Liver (tissue), 8 donors: ENCODE measurements at regions not wholly inside any gene's neighbourhood (a gene's known extent, or its start where the extent isn't known, plus 50 kb on each side); places are given as distances from the start of the nearest gene placed in this dataset.

Experiments used
- DNase-seq: peaks from one replicate; pipeline ENCODE4 v3.0.0-alpha.2; 2017; ENCODE audit warnings: low spot score
- H3K27ac ChIP-seq, 2 donors: one replicate each; pipeline ENCODE4 v1.7.0; 2013; ENCODE audit warnings: inconsistent platforms in 2 of 2, low read length in 2 of 2, control low read depth in 1 of 2, low read depth in 1 of 2, mild to moderate bottlenecking in 1 of 2
- H3K27me3 ChIP-seq, 4 donors: one replicate each; pipeline versions ENCODE4 v1.6.1 to v1.7.0; 2013; ENCODE audit warnings: low read length in 3 of 4, inconsistent platforms in 1 of 4, mild to moderate bottlenecking in 1 of 4, moderate library complexity in 1 of 4; ENCODE audit not compliant: control insufficient read depth in 4 of 4, insufficient read depth in 4 of 4
- H3K36me3 ChIP-seq, 4 donors: one replicate each; pipeline versions ENCODE4 v1.6.1 to v1.7.0; 2013; ENCODE audit warnings: low read length in 3 of 4, mild to moderate bottlenecking in 3 of 4, low read depth in 1 of 4, moderate library complexity in 1 of 4; ENCODE audit not compliant: control insufficient read depth in 4 of 4, insufficient read depth in 3 of 4
- H3K4me1 ChIP-seq, 4 donors: one replicate each; pipeline versions ENCODE4 v1.6.1 to v1.7.0; 2013; ENCODE audit warnings: low read length in 3 of 4, mild to moderate bottlenecking in 3 of 4, moderate library complexity in 1 of 4; ENCODE audit not compliant: control insufficient read depth in 4 of 4, insufficient read depth in 4 of 4
- H3K4me3 ChIP-seq, 3 donors: one replicate each; pipeline versions ENCODE4 v1.6.1 to v1.7.0; 2013; ENCODE audit warnings: low read length in 3 of 3, control low read depth in 1 of 3, low read depth in 1 of 3, mild to moderate bottlenecking in 1 of 3
- H3K9ac ChIP-seq, 2 donors: one replicate each; pipeline ENCODE4 v1.7.0; 2013; ENCODE audit warnings: low read length in 2 of 2, mild to moderate bottlenecking in 2 of 2, moderate library complexity in 2 of 2, control low read depth in 1 of 2, low read depth in 1 of 2
- H3K9me3 ChIP-seq, 4 donors: one replicate each; pipeline versions ENCODE4 v1.6.1 to v1.7.0; 2013; ENCODE audit warnings: low read length in 3 of 4; ENCODE audit not compliant: control insufficient read depth in 4 of 4
- FOXA1 ChIP-seq: IDR thresholded peaks from 2 replicates; pipeline ENCODE4 v1.6.1; 2016; ENCODE audit warnings: antibody characterized with exemption
- HNF4A ChIP-seq, 2 donors: conservative IDR thresholded peaks; 2 replicates each; pipeline ENCODE4 v1.6.1; 2016; ENCODE audit warnings: antibody characterized with exemption in 2 of 2, mild to moderate bottlenecking in 2 of 2
- RXRA ChIP-seq, 2 donors: IDR thresholded peaks; 2 replicates each; pipeline ENCODE4 v1.6.1; 2017 to 2018; ENCODE audit warnings: antibody characterized with exemption in 2 of 2, mild to moderate bottlenecking in 1 of 2
- SP1 ChIP-seq: IDR thresholded peaks from 2 replicates; pipeline ENCODE4 v1.6.1; 2018; ENCODE audit warnings: antibody characterized with exemption, mild to moderate bottlenecking
- TAF1 ChIP-seq: conservative IDR thresholded peaks from 2 replicates; pipeline ENCODE4 v1.6.1; 2016; ENCODE audit warnings: antibody characterized with exemption, mild to moderate bottlenecking
- WGBS: extraction: QIAGEN DNeasy Blood & Tissue Kit; methylation state at CpG from one replicate; pipeline ENCODE4 v1.1.7; 2013; 5-methylcytosine and 5-hydroxymethylcytosine counted together
- TF ChIP-seq, protein P1 (sequence below): fragments of 150-350 bp; IDR thresholded peaks from 2 replicates; pipeline ENCODE4 v1.5.1; 2017; ENCODE audit warnings: improper control_type of control experiment, low read depth, low read length; ENCODE audit not compliant: missing input control
- TF ChIP-seq, protein P2 (sequence below): IDR thresholded peaks from 2 replicates; pipeline ENCODE4 v1.6.1; 2016; ENCODE audit warnings: antibody characterized with exemption
- TF ChIP-seq, protein P3 (sequence below): IDR thresholded peaks from 2 replicates; pipeline ENCODE4 v1.6.1; 2016; ENCODE audit warnings: antibody characterized with exemption
- donor health status: healthy.
- donor health status: healthy.
- donor health status: healthy.
- donor health status: healthy.
- donor health status: healthy.

DNA sequence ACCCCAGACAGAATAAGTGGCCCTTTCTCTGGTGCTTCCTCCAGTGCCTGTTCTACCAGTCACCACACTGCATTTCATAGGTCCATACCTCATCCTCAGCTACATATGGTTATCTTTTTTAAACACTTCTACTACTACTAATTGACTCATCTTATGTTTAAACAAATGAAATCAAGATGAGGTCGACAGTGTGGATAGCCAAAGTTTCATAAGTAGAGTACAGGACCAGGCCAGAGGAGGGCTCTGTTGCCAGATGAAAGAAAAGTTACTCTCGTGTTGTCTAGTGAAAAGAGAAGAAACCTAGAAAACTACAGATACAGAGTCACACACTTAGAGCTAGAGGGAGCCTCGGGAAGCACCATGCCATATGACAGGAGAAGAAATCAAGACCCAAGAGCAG lies 296.1 kb downstream of the VPS13C start (continued):
- TF ChIP-seq, protein P1, sequence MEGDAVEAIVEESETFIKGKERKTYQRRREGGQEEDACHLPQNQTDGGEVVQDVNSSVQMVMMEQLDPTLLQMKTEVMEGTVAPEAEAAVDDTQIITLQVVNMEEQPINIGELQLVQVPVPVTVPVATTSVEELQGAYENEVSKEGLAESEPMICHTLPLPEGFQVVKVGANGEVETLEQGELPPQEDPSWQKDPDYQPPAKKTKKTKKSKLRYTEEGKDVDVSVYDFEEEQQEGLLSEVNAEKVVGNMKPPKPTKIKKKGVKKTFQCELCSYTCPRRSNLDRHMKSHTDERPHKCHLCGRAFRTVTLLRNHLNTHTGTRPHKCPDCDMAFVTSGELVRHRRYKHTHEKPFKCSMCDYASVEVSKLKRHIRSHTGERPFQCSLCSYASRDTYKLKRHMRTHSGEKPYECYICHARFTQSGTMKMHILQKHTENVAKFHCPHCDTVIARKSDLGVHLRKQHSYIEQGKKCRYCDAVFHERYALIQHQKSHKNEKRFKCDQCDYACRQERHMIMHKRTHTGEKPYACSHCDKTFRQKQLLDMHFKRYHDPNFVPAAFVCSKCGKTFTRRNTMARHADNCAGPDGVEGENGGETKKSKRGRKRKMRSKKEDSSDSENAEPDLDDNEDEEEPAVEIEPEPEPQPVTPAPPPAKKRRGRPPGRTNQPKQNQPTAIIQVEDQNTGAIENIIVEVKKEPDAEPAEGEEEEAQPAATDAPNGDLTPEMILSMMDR: no peak
- no peak for TF ChIP-seq FOXA1

DNA sequence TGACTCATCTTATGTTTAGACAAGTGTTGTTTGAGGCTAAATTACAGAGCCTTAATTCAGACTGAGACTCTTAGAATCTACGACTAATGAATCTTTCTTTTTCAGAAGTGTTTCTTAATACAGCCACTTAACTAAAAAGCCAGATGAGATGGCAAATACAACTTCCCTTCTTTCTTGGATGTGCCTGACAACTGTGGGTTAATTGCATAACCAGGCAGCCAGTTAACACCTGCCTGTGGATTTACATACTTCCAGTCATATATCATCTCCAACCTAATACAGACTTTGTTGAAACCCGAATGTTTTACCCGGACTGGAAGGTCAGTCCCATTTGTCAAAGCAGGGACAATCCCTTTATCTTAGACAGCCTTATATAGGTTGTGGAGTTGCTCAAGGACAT lies 297.6 kb downstream of the VPS13C start:
- Histone ChIP-seq H3K27ac (no peak overlapping the region), H3K27me3 (no peaks in the 10 kb centered on the region), H3K4me1 (no peaks in the 10 kb centered on the region), H3K4me3 (no peak overlapping the region), H3K36me3 (no peaks in the 10 kb centered on the region), H3K9ac (no peak overlapping the region), H3K9me3 (no peaks in the 10 kb centered on the region)
- TF ChIP-seq, protein P2, sequence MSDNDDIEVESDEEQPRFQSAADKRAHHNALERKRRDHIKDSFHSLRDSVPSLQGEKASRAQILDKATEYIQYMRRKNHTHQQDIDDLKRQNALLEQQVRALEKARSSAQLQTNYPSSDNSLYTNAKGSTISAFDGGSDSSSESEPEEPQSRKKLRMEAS: no peak
- no peak for TF ChIP-seq RXRA (IDR thresholded peaks at IDR 0.05)
- no peak for DNase-seq
- 67% methylated on average over 3 of the region's 3 CpGs for WGBS

DNA sequence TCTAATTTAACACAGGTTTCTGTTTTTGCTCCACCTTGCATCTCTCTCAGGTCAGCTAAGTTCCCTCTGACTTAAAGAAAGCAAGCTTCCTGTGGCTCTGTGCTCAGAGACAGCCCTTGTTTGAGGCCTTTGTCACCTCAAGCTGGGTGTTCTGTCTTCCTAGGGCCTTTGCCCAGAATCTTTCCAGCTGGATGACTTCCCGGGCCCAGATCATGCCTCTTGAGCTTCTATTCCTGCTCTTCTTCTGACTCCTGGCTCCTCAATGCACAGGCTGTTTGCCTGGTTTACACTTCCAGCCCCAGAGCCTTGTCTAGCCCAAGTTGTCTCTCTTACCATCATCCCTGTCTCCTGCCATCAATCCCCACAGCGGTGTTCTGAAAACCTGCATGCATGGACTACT lies 300.6 kb downstream of the VPS13C start:
- H3K27ac ChIP-seq: no peak overlapping the region

DNA sequence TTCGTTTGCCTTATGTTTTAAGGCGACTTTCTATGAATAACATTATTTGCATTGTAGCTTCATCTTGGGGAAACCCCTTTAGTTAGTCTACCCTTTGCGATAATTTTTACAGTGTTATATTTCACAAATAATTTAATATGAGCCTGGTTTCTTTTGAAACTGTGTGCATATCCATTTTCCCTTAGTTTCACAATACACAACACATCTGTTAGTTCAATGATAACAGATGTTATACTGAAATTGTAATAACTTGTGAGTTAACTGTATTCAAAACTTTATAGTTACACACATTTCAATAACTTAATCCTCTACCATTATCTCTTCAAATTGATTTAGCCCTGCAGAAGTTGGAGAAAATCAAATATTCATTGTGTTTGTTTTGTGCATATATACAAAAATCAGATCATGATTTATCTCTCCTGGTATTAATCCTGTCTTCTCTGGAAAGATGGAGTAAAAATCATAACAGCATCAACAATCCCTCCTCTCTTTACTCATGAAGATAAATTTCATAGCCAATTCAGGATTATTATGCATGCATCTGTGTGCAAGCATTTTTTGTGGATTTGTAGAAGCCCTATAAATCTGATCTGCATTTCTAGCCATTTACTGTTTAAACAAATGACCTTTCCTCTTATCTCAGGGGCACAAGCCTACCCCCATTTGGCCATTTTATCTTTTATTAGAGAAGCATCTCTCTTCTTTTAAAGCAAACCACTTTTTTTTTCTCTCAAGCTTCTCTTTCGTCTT lies 304.0 kb downstream of the VPS13C start:
- 87% methylated on average over 4 of the region's 4 CpGs for WGBS
- Histone ChIP-seq H3K9me3 (no peaks in the 10 kb centered on the region), H3K4me3 (no peak overlapping the region), H3K9ac (no peak overlapping the region), H3K4me1 (no peaks in the 10 kb centered on the region), H3K27me3 (no peaks in the 10 kb centered on the region), H3K36me3 (no peaks in the 10 kb centered on the region), H3K27ac (no peak overlapping the region)
- TF ChIP-seq TAF1 (no peak), RXRA (IDR thresholded peaks at IDR 0.05) (no peak), SP1 (no peak)
- TF ChIP-seq, protein P1: no peak
- TF ChIP-seq, protein P3, sequence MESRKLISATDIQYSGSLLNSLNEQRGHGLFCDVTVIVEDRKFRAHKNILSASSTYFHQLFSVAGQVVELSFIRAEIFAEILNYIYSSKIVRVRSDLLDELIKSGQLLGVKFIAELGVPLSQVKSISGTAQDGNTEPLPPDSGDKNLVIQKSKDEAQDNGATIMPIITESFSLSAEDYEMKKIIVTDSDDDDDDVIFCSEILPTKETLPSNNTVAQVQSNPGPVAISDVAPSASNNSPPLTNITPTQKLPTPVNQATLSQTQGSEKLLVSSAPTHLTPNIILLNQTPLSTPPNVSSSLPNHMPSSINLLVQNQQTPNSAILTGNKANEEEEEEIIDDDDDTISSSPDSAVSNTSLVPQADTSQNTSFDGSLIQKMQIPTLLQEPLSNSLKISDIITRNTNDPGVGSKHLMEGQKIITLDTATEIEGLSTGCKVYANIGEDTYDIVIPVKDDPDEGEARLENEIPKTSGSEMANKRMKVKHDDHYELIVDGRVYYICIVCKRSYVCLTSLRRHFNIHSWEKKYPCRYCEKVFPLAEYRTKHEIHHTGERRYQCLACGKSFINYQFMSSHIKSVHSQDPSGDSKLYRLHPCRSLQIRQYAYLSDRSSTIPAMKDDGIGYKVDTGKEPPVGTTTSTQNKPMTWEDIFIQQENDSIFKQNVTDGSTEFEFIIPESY: no peak
- no peak for DNase-seq

More for the DNA sequence above, 300.6 kb downstream of the VPS13C start:
- H3K36me3 ChIP-seq: no peaks in the 10 kb centered on the region
- H3K9me3 ChIP-seq: no peaks in the 10 kb centered on the region
- H3K27me3 ChIP-seq: no peaks in the 10 kb centered on the region
- H3K4me3 ChIP-seq: no peak overlapping the region
- TF ChIP-seq, protein P3: no peak
- no peak for TF ChIP-seq HNF4A (conservative IDR thresholded peaks at IDR 0.05)
- TF ChIP-seq FOXA1: no peak
- 72% methylated on average over 2 of the region's 2 CpGs for WGBS
- H3K4me1 ChIP-seq: no peaks in the 10 kb centered on the region
- no peak for DNase-seq
- H3K9ac ChIP-seq: no peak overlapping the region
